ENCODE measurements at regions not wholly inside any gene's neighbourhood (a gene's known extent, or its start where the extent isn't known, plus 50 kb on each side); places are given as distances from the start of the nearest gene placed in this dataset.

DNA sequence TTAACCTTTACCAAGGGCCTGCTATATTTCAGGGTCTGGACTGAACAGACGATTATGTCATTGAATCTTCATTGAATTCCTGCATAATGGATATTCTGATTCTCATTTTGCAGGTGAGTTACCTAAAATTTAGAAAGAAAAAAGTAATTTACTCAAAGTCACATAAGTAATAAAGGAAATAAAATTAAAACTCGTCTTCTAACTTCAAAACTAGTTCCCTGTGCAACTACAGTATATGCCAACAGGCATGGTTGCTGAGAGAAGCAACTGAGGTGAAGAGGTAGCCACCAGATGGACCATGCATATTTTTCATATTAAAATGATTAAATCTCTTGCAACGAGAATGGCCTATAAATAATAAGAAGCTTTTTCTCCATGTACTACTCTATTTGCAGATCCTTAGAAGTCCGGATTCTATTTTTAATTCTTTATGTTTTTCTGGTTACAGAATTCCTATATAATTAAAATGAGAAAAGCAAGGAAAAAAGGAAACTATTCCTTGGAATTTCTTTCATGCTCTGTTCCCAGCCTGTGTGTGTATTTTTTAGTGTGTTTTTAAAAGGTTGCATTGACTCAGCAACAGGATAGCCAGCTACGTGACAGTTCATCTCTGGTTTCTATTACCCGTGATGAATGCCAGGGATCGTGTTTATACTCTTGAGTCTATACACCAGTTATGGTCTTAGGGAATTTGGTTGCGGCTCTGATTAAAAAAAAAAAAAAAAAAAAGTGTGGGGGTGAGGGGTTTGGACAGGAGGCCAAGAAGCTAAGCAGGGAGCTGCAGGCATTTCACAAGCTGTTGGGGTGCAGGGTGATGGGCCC lies 186.8 kb downstream of the ETS1 start (continued):
- TF ChIP-seq, protein P1, sequence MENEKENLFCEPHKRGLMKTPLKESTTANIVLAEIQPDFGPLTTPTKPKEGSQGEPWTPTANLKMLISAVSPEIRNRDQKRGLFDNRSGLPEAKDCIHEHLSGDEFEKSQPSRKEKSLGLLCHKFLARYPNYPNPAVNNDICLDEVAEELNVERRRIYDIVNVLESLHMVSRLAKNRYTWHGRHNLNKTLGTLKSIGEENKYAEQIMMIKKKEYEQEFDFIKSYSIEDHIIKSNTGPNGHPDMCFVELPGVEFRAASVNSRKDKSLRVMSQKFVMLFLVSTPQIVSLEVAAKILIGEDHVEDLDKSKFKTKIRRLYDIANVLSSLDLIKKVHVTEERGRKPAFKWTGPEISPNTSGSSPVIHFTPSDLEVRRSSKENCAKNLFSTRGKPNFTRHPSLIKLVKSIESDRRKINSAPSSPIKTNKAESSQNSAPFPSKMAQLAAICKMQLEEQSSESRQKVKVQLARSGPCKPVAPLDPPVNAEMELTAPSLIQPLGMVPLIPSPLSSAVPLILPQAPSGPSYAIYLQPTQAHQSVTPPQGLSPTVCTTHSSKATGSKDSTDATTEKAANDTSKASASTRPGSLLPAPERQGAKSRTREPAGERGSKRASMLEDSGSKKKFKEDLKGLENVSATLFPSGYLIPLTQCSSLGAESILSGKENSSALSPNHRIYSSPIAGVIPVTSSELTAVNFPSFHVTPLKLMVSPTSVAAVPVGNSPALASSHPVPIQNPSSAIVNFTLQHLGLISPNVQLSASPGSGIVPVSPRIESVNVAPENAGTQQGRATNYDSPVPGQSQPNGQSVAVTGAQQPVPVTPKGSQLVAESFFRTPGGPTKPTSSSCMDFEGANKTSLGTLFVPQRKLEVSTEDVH (IDR thresholded peaks at IDR 0.05; ENCODE audit: low read depth, partially characterized antibody) = no peak
- TF ChIP-seq CREM (IDR thresholded peaks at IDR 0.05; ENCODE audit: low read depth) = no peak
- TF ChIP-seq GATAD2B (conservative IDR thresholded peaks at IDR 0.05; ENCODE audit: low read depth) = no peak
- no peak for TF ChIP-seq STAT3 (IDR thresholded peaks at IDR 0.05; ENCODE audit: low read depth, low read length)
- TF ChIP-seq EZH2 (IDR thresholded peaks at IDR 0.05; ENCODE audit: borderline replicate concordance, control insufficient read depth, low read depth, low read length) = no peak
- no peak for TF ChIP-seq JUND (IDR thresholded peaks at IDR 0.05; ENCODE audit: low read depth, low read length)
- TF ChIP-seq FOXK2 (IDR thresholded peaks at IDR 0.05) = no peak
- TF ChIP-seq MEF2A (IDR thresholded peaks at IDR 0.05; ENCODE audit: insufficient read depth, low read depth, low read length) = no peak
- no peak for TF ChIP-seq NR2F1 (conservative IDR thresholded peaks at IDR 0.05)
- no peak for TF ChIP-seq RFX5 (IDR thresholded peaks at IDR 0.05; ENCODE audit: low read depth, low read length)

All from GM12878 (cell line).